Neural progenitor cell (in vitro differentiated cells): ENCODE measurements at regions not wholly inside any gene's neighbourhood (a gene's known extent, or its start where the extent isn't known, plus 50 kb on each side); places are given as distances from the start of the nearest gene placed in this dataset.
"Not testable (repeated sequence)": the region's sequence is repeated elsewhere in the genome, so short reads cannot be mapped to it uniquely, and the experiment has no call there.

Experiments
- DNase-seq: peaks from one replicate; pipeline ENCODE4 v3.0.0-alpha.2; 2016; ENCODE audit warnings: low spot score
- H2AFZ ChIP-seq: fragments of 200-600 bp; sonication (generic); replicated peaks from 2 replicates; pipeline ENCODE4 v1.6.1; 2016; ENCODE audit warnings: antibody characterized with exemption
- H3F3A ChIP-seq: fragments of 200-600 bp; sonication (generic); 2 replicates; pipeline ENCODE4 v1.6.1; 2016; ENCODE audit warnings: antibody characterized with exemption, low read depth
- H3K27ac ChIP-seq: fragments of 200-600 bp; sonication (generic); 2 replicates; pipeline ENCODE4 v1.5.1; 2016; ENCODE audit warnings: mild to moderate bottlenecking
- H3K27me3 ChIP-seq: fragments of 200-600 bp; sonication (generic); 2 replicates; pipeline ENCODE4 v1.6.1; 2016; ENCODE audit warnings: mild to moderate bottlenecking, moderate library complexity
- H3K36me3 ChIP-seq: fragments of 200-600 bp; sonication (generic); 2 replicates; pipeline ENCODE4 v1.5.1; 2016
- H3K4me1 ChIP-seq: fragments of 200-600 bp; sonication (generic); 2 replicates; pipeline ENCODE4 v1.6.1; 2016; ENCODE audit warnings: mixed run types
- H3K4me2 ChIP-seq: fragments of 200-600 bp; sonication (generic); 2 replicates; pipeline ENCODE4 v1.6.1; 2016
- H3K4me3 ChIP-seq: fragments of 200-600 bp; sonication (generic); 2 replicates; pipeline ENCODE4 v1.5.1; 2016
- H3K79me2 ChIP-seq: fragments of 200-600 bp; sonication (generic); 2 replicates; pipeline ENCODE4 v1.6.1; 2016; ENCODE audit warnings: low read depth
- H3K9ac ChIP-seq: fragments of 200-600 bp; sonication (generic); 2 replicates; pipeline ENCODE4 v1.6.1; 2016
- H3K9me3 ChIP-seq: fragments of 200-600 bp; sonication (generic); 2 replicates; pipeline ENCODE4 v1.5.1; 2016; ENCODE audit warnings: low read depth
- H4K20me1 ChIP-seq: fragments of 200-600 bp; sonication (generic); 2 replicates; pipeline ENCODE4 v1.6.1; 2016; ENCODE audit warnings: low read depth
- H3K27ac Mint-ChIP-seq: 3 replicates; pipeline ENCODE4 v1.8.0; 2021; ENCODE audit warnings: mixed read lengths
- H3K27me3 Mint-ChIP-seq: 2 replicates; pipeline ENCODE4 v1.8.0; 2022; ENCODE audit warnings: low read depth, mild to moderate bottlenecking, inconsistent platforms, moderate library complexity, mixed read lengths; ENCODE audit not compliant: insufficient read depth
- H3K36me3 Mint-ChIP-seq: 3 replicates; pipeline ENCODE4 v1.8.0; 2021; ENCODE audit warnings: mixed read lengths
- H3K4me1 Mint-ChIP-seq: 3 replicates; pipeline ENCODE4 v1.8.0; 2021; ENCODE audit warnings: mixed read lengths
- H3K4me3 Mint-ChIP-seq: 3 replicates; pipeline ENCODE4 v1.8.0; 2021; ENCODE audit warnings: mild to moderate bottlenecking, moderate library complexity, mixed read lengths
- H3K9me3 Mint-ChIP-seq: 3 replicates; pipeline ENCODE4 v1.8.0; 2020; ENCODE audit warnings: mixed read lengths
- CTCF ChIP-seq: fragments of 200-600 bp; sonication (generic); IDR thresholded peaks from 2 replicates; pipeline ENCODE4 v1.5.1; 2017; ENCODE audit warnings: antibody characterized with exemption, mild to moderate bottlenecking
- EZH2 ChIP-seq: fragments of 200-600 bp; sonication (generic); IDR thresholded peaks from 2 replicates; pipeline ENCODE4 v1.6.1; 2017; ENCODE audit warnings: antibody characterized with exemption, mild to moderate bottlenecking, moderate library complexity
- EZH2phosphoT487 ChIP-seq: fragments of 200-600 bp; sonication (generic); IDR thresholded peaks from 2 replicates; pipeline ENCODE4 v1.6.1; 2017; ENCODE audit warnings: antibody characterized with exemption

DNA sequence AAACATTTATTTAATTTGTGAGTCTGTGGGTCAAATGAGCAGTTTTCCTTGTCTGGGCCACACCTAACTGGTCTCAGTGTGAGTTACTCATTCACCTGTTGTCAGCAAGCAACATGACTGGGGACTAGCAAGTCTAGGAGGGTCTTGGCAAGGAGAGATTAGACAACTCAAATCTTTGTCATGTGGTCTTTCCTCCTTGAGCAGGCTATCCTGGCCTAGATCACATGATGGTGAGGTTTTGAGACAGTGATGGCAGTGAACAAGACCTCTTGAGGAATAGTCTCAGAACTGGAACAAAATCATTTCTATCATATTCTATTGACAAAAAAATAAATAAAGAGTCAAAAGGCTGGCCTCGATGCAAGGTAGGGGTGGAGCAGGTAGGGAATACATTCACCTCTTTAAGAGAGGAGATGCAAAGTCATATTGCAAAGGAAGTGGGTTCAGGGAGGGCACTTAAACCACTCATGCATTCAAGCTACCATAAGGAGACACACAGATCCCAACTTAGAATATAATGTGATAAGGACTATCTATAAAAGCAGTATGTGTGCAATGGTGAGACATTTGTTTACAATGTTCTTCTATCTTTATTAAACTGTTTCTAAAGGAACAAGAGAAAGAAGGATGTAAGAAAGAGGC is 135.7 kb downstream of the ZNF330 start:
- Histone ChIP-seq H3K27me3 (no peaks in the 10 kb centered on the region), H2AFZ (no peak overlapping the region), H3K9me3 (no peaks in the 10 kb centered on the region), H3K4me3 (no peak overlapping the region), H3K36me3 (no peaks in the 10 kb centered on the region), H3K79me2 (no peaks in the 10 kb centered on the region), H3K27ac (no peak overlapping the region), H3K4me2 (no peak overlapping the region), H3K9ac (no peak overlapping the region), H3K4me1 (peaks cover 7% of the 10 kb centered on the region), H3F3A (no peaks in the 10 kb centered on the region), H4K20me1 (no peaks in the 10 kb centered on the region)
- Mint-ChIP-seq H3K4me1 (peaks cover 12% of the 10 kb centered on the region), H3K27ac (no peak overlapping the region), H3K27me3 (peaks cover 2% of the 10 kb centered on the region), H3K9me3 (no peaks in the 10 kb centered on the region), H3K4me3 (no peak overlapping the region), H3K36me3 (no peaks in the 10 kb centered on the region)
- DNase-seq: no peak
- TF ChIP-seq EZH2: no peak
- no peak for TF ChIP-seq EZH2phosphoT487
- TF ChIP-seq CTCF: no peak

GRCh38 chr4:141356963-141357335 is 136.3 kb downstream of the ZNF330 start:
- H3K9me3 Mint-ChIP-seq: no peaks in the 10 kb centered on the region
- Histone ChIP-seq H3K27me3 (no peaks in the 10 kb centered on the region), H4K20me1 (no peaks in the 10 kb centered on the region), H3K36me3 (no peaks in the 10 kb centered on the region), H3K4me2 (no peak overlapping the region), H3F3A (no peaks in the 10 kb centered on the region), H3K9ac (no peak overlapping the region), H3K9me3 (no peaks in the 10 kb centered on the region), H3K79me2 (no peaks in the 10 kb centered on the region), H3K4me1 (peaks cover 7% of the 10 kb centered on the region), H2AFZ (no peak overlapping the region), H3K27ac (no peak overlapping the region), H3K4me3 (no peak overlapping the region)
- TF ChIP-seq EZH2: no peak
- TF ChIP-seq CTCF: no peak
- TF ChIP-seq EZH2phosphoT487: no peak
- DNase-seq: no peak
- no peak overlapping the region for H3K4me3 Mint-ChIP-seq
- no peak overlapping the region for H3K27ac Mint-ChIP-seq
- H3K27me3 Mint-ChIP-seq: peaks cover 2% of the 10 kb centered on the region
- no peaks in the 10 kb centered on the region for H3K36me3 Mint-ChIP-seq
- H3K4me1 Mint-ChIP-seq: peaks cover 12% of the 10 kb centered on the region

- H2AFZ ChIP-seq, H3K27me3 Mint-ChIP-seq, H3K27ac ChIP-seq, H3K4me1 ChIP-seq, H3K27me3 ChIP-seq, H3K4me3 ChIP-seq, H3F3A ChIP-seq, H4K20me1 ChIP-seq, H3K4me1 Mint-ChIP-seq, H3K36me3 Mint-ChIP-seq, DNase-seq, H3K79me2 ChIP-seq, H3K9me3 ChIP-seq, H3K4me2 ChIP-seq, H3K9ac ChIP-seq, H3K36me3 ChIP-seq, H3K27ac Mint-ChIP-seq, H3K4me3 Mint-ChIP-seq: not testable (repeated sequence)
- H3K9me3 Mint-ChIP-seq: peaks cover 15% of the 10 kb centered on the region
These were observed 147.5 kb downstream of the ZNF330 start for GRCh38 chr4:141368241-141368640.

DNA sequence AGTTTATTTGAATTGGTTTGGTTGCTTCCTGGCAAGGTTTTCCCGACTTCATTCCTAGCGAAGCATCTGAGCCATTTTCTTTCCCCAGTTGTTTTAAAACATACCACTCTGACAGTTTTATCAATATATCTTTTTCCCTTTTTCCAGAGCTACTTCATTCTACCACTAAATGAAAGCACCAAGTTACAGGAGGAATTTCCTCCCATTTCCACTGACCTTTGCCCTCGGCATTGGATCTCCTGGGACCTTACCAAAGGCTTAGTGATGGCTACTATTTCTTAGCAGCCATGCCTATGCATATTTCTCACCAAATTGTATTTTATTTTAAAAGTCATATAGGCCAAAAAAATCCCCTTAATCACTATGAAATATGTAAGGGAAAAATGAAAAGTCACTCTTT is 150.5 kb downstream of the ZNF330 start:
- Mint-ChIP-seq H3K4me3 (no peak overlapping the region), H3K9me3 (peaks cover 14% of the 10 kb centered on the region), H3K27me3 (no peaks in the 10 kb centered on the region), H3K27ac (no peak overlapping the region), H3K4me1 (no peaks in the 10 kb centered on the region), H3K36me3 (no peaks in the 10 kb centered on the region)
- Histone ChIP-seq H3K4me1 (no peaks in the 10 kb centered on the region), H3F3A (no peaks in the 10 kb centered on the region), H4K20me1 (no peaks in the 10 kb centered on the region), H3K9ac (no peak overlapping the region), H3K79me2 (no peaks in the 10 kb centered on the region), H3K4me2 (no peak overlapping the region), H3K27ac (no peak overlapping the region), H3K36me3 (no peaks in the 10 kb centered on the region), H2AFZ (no peak overlapping the region), H3K9me3 (no peaks in the 10 kb centered on the region), H3K4me3 (no peak overlapping the region), H3K27me3 (no peaks in the 10 kb centered on the region)
- no peak for TF ChIP-seq EZH2phosphoT487
- TF ChIP-seq EZH2: no peak
- TF ChIP-seq CTCF: no peak
- DNase-seq: no peak
